Common myeloid progenitor, CD34-positive (primary cell): ENCODE measurements at regions not wholly inside any gene's neighbourhood (a gene's known extent, or its start where the extent isn't known, plus 50 kb on each side); places are given as distances from the start of the nearest gene placed in this dataset.

Experiments used
- CTCF ChIA-PET: fragments of 350-600 bp; sonication (Branson Sonifier 250); formaldehyde crosslinking; loops from one replicate; lab custom pipeline; 2021; ENCODE audit warnings: antibody characterized with exemption; lab: Charles Lee
- POLR2A ChIA-PET: fragments of 350-600 bp; sonication (Branson Sonifier 250); formaldehyde crosslinking; loops from one replicate; lab custom pipeline; 2021; ENCODE audit warnings: antibody characterized with exemption; lab: Charles Lee
- DNase-seq, 3 donors: peaks; one replicate each; pipeline versions ENCODE4 v3.0.0 to v3.0.0-alpha.2; 2013
- H3K27ac ChIP-seq, 2 experiments: 1 replicate in 1 of 2; 2 replicates in 1 of 2; pipeline ENCODE4 v1.7.0; 2013; ENCODE audit warnings: inconsistent platforms in 2 of 2, low read length in 2 of 2, mild to moderate bottlenecking in 2 of 2, low read depth in 1 of 2, moderate library complexity in 1 of 2; ENCODE audit not compliant: severe bottlenecking in 2 of 2, insufficient read depth in 1 of 2, poor library complexity in 1 of 2
- H3K27me3 ChIP-seq, 5 experiments: replicated peaks in 2 of 5; 1 replicate in 3 of 5; 2 replicates in 2 of 5; pipeline versions ENCODE4 v1.6.1 to v1.7.0; 2013; ENCODE audit warnings: low read length in 4 of 5, mild to moderate bottlenecking in 2 of 5, moderate library complexity in 2 of 5, inconsistent platforms in 1 of 5; ENCODE audit not compliant: insufficient read depth in 5 of 5, control insufficient read depth in 4 of 5
- H3K36me3 ChIP-seq, 4 experiments: 1 replicate in 2 of 4; 2 replicates in 2 of 4; pipeline versions ENCODE4 v1.6.1 to v1.7.0; 2013; ENCODE audit warnings: low read length in 3 of 4, control low read depth in 1 of 4, mild to moderate bottlenecking in 1 of 4; ENCODE audit not compliant: control insufficient read depth in 4 of 4, insufficient read depth in 4 of 4
- H3K4me1 ChIP-seq, 4 experiments: 1 replicate in 3 of 4; 2 replicates in 1 of 4; pipeline versions ENCODE4 v1.6.1 to v1.7.1; 2013; ENCODE audit warnings: low read length in 3 of 4, mild to moderate bottlenecking in 3 of 4, control low read depth in 1 of 4, inconsistent platforms in 1 of 4, moderate library complexity in 1 of 4; ENCODE audit not compliant: control insufficient read depth in 4 of 4, insufficient read depth in 4 of 4; ENCODE audit errors: control extremely low read depth in 1 of 4
- H3K4me3 ChIP-seq, 7 experiments: 1 replicate in 4 of 7; 2 replicates in 3 of 7; pipeline versions ENCODE4 v1.5.1 to v1.7.0; 2013; ENCODE audit warnings: mild to moderate bottlenecking in 7 of 7, low read length in 6 of 7, moderate library complexity in 6 of 7, inconsistent platforms in 2 of 7, low read depth in 2 of 7, control low read depth in 1 of 7; ENCODE audit not compliant: insufficient read depth in 4 of 7, control insufficient read depth in 1 of 7; ENCODE audit errors: extremely low read depth in 1 of 7
- H3K9me3 ChIP-seq, 5 experiments: 1 replicate in 4 of 5; 2 replicates in 1 of 5; pipeline versions ENCODE4 v1.6.1 to v1.7.1; 2013; ENCODE audit warnings: low read length in 4 of 5, mild to moderate bottlenecking in 2 of 5, inconsistent platforms in 1 of 5, low read depth in 1 of 5, moderate library complexity in 1 of 5; ENCODE audit not compliant: control insufficient read depth in 4 of 5, insufficient read depth in 2 of 5; ENCODE audit errors: control extremely low read depth in 1 of 5
- WGBS: methylation state at CpG from one replicate; pipeline ENCODE4 v1.1.5; 2013; ENCODE audit not compliant: insufficient coverage; 5-methylcytosine and 5-hydroxymethylcytosine counted together

DNA sequence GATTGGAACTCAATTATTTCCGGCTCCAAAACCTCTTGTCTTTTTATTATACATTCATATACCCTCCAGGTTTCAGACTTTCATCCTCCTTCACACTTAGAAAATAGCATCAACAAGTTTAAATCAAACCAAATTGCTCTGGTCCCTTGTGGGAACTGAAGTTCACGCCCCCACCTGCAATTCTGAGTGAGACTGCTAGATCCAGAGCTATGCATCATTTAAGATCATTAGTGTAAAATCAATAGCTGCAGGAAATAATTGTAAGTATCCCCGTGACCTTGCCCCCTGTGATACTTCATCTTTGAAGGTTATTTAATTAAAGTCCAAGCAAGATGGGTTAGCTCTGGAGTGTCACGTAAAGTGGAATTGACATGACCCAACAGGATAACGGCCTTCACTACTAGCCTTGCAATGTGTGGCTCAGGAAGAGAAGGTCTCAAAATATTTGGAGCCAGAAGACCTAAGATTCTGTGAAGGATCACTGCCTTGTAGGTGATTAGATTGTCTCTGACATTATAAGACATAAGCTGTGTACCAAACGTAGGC lies 742.2 kb upstream of the LRRC4C start:
- Histone ChIP-seq H3K4me1 (no peaks in the 10 kb centered on the region), H3K4me3 (no peak overlapping the region), H3K27ac (no peak overlapping the region), H3K27me3 (no peaks in the 10 kb centered on the region), H3K36me3 (no peaks in the 10 kb centered on the region), H3K9me3 (no peaks in the 10 kb centered on the region)
- CTCF ChIA-PET, result no interaction called here
- DNase-seq, result no peak
- WGBS, result 94% methylated on average over 5 of the region's 6 CpGs
- POLR2A ChIA-PET, result no interaction called here

DNA sequence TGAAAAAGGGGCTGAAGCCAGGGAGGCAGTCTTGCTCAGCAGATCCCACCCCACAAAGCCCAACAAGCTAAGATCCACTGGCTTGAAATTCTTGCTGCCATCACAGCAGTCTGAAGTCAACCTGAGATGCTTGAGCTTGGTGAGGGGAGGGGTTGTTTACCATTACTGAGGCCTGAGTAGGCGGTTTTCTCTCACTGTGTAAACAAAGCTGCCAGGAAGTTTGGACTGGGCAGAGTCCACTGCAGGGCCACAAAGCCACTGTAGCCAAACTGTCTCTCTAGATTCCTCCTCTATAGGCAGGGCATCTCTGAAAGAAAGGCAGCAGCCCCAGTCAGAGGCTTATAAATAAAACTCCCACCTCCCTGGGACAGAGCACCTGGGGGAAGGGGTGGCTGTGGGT lies 746.1 kb upstream of the LRRC4C start:
- no peak for DNase-seq
- no peak overlapping the region for H3K4me3 ChIP-seq
- peaks cover 0 to 2% (median 0%) of the 10 kb centered on the region in 5 experiments for H3K9me3 ChIP-seq
- no peaks in the 10 kb centered on the region for H3K27me3 ChIP-seq
- no peaks in the 10 kb centered on the region for H3K36me3 ChIP-seq
- no peak overlapping the region for H3K27ac ChIP-seq
- no peaks in the 10 kb centered on the region for H3K4me1 ChIP-seq
- CTCF ChIA-PET, result no interaction called here
- no CpG with 5 or more reads among the region's 1 CpG for WGBS
- POLR2A ChIA-PET, result no interaction called here

- ChIA-PET CTCF (no interaction called here), POLR2A (no interaction called here)
- Histone ChIP-seq H3K9me3 (no peaks in the 10 kb centered on the region), H3K4me1 (no peaks in the 10 kb centered on the region), H3K4me3 (no peak overlapping the region), H3K36me3 (no peaks in the 10 kb centered on the region), H3K27ac (no peak overlapping the region), H3K27me3 (no peaks in the 10 kb centered on the region)
- DNase-seq, result no peak
Measured at GRCh38 chr11:42225664-42226063, 766.2 kb upstream of the LRRC4C start.

DNA sequence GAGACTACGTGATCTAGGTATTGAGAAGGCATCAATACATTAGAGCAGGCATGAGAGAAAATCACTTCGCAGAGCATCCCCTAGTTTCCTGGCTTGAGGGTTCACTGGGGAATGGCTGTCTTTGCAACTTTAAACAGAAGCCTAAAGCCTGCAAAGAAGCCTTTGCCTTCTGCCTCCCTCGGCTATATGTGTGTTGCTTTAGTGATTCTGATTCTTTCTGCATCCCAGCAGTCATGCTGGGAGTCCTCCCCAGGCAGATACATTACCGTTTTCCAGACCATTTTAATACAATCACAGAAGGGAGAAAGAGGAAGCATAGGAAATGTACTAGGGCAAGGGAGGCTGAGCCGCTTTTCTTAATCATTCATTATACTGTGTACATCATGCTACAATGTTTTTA lies 773.2 kb upstream of the LRRC4C start:
- DNase-seq, result no peak
- POLR2A ChIA-PET, result no interaction called here
- Histone ChIP-seq H3K27me3 (no peaks in the 10 kb centered on the region), H3K9me3 (no peaks in the 10 kb centered on the region), H3K27ac (no peak overlapping the region), H3K4me3 (no peak overlapping the region), H3K4me1 (no peaks in the 10 kb centered on the region), H3K36me3 (no peaks in the 10 kb centered on the region)
- CTCF ChIA-PET, result no interaction called here
- 63% methylated on average over 1 of the region's 5 CpGs for WGBS

DNA sequence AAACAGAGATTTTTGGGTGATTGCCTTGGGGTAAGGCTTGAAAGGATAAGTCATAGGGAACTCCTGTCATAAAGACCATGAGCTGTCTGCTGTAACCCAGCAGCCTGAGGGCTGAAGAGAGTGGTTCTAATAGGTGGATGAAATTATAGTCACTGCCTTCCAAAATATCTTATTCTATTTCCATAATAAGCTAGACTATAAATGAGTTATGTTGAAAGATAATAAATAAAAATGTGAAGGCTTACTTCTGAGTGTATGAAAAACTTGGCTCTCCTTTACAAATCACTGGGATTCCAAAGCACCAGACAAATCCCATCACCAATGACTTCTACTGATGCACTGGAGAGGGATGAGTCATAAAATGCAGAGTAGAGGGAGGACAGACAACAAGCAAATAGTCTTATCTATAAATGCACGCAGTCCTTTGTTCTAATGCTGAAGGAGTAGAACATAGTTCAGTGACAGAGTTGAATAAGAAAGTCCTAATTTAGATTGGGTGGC lies 775.0 kb upstream of the LRRC4C start:
- 100% methylated on average over 1 of the region's 1 CpG for WGBS
- CTCF ChIA-PET, result no interaction called here
- Histone ChIP-seq H3K4me3 (no peak overlapping the region), H3K27me3 (no peaks in the 10 kb centered on the region), H3K9me3 (no peaks in the 10 kb centered on the region), H3K4me1 (no peaks in the 10 kb centered on the region), H3K36me3 (no peaks in the 10 kb centered on the region), H3K27ac (no peak overlapping the region)
- DNase-seq, result no peak
- POLR2A ChIA-PET, result no interaction called here

- DNase-seq, result no peak
- no peaks in the 10 kb centered on the region for H3K9me3 ChIP-seq
- H3K27ac ChIP-seq, result no peak overlapping the region
- WGBS, result no CpG with 5 or more reads among the region's 4 CpGs
- CTCF ChIA-PET, result no interaction called here
- no peaks in the 10 kb centered on the region for H3K4me1 ChIP-seq
- POLR2A ChIA-PET, result no interaction called here
- no peak overlapping the region for H3K4me3 ChIP-seq
- H3K36me3 ChIP-seq, result no peaks in the 10 kb centered on the region
- H3K27me3 ChIP-seq, result no peaks in the 10 kb centered on the region
Measured at GRCh38 chr11:42237701-42238235, 778.3 kb upstream of the LRRC4C start.

GRCh38 chr11:42239188-42239587 lies 779.7 kb upstream of the LRRC4C start:
- POLR2A ChIA-PET, result interaction anchor here (0.6 to 0.8 kb wide), 3 partner anchors 9 to 1895 kb away, joined by 3 to 6 read pairs (median 4); no protein-coding TSS in a partner anchor
- 94% methylated on average over 4 of the region's 5 CpGs for WGBS

More at GRCh38 chr11:42239188-42239587, 779.7 kb upstream of the LRRC4C start:
- Histone ChIP-seq H3K27ac (no peak overlapping the region), H3K36me3 (no peaks in the 10 kb centered on the region), H3K4me3 (no peak overlapping the region), H3K9me3 (no peaks in the 10 kb centered on the region), H3K27me3 (no peaks in the 10 kb centered on the region), H3K4me1 (peaks cover 0 to 2% (median 0%) of the 10 kb centered on the region in 4 experiments)
- no peak for DNase-seq
- CTCF ChIA-PET, result no interaction called here
